22Rv1 (cell line): ENCODE measurements at regions not wholly inside any gene's neighbourhood (a gene's known extent, or its start where the extent isn't known, plus 50 kb on each side); places are given as distances from the start of the nearest gene placed in this dataset.

Experiments used
- H3K27ac ChIP-seq: fragments of 450-650 bp; 2 replicates; pipeline ENCODE4 v1.5.1; 2017
- CTCF ChIP-seq: fragments of 450-650 bp; IDR thresholded peaks from 2 replicates; pipeline ENCODE4 v1.5.1; 2017; ENCODE audit warnings: mild to moderate bottlenecking
- ZFX ChIP-seq: fragments of 450-650 bp; IDR thresholded peaks from 2 replicates; pipeline ENCODE4 v1.6.1; 2017; ENCODE audit warnings: antibody characterized with exemption, borderline replicate concordance

DNA sequence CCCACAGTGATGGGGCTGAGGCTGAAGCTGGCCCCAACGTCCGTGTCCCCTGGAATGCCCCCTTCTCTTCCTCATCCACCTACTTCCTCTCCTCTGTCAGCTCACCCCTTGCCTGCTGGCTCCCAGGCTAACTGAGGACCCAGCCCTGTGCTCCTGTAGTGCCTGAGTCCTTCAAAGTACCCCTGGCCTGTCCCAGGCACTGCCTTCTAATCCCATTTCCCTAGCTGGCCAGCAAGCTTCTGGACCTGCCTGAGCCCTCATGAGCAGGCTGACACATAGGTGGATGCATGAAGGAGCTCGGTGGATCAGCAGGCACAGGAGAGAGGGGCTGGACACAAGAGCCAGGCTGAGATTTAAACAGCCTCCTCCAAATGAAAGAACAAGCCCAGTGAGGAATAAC is 650.8 kb downstream of the NPHP4 start:
- TF ChIP-seq ZFX (no peak), CTCF (no peak)
- no peak overlapping the region for H3K27ac ChIP-seq

GRCh38 chr1:5340560-5341130 is 651.6 kb downstream of the NPHP4 start:
- no peak overlapping the region for H3K27ac ChIP-seq
- TF ChIP-seq CTCF: no peak
- TF ChIP-seq ZFX: no peak

DNA sequence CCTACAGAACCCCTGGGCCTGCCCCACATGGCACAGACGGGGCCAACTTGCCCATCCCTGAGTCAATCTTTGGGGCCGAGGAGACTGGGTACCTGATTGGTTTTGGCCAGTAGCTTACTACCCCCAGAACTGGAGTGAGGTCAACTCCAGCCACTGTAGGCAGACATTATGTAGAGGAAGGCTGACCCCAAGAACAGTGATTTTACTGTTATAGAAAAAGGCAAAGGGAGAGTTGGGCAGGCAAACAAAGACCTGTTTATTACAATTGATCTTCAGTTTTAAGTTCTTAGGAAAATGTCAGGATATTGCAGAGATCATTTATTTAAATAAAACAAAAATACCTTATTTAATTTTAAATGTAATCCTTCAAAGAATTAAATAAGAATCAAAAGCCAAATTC is 653.8 kb downstream of the NPHP4 start:
- TF ChIP-seq CTCF: no peak
- TF ChIP-seq ZFX: no peak
- H3K27ac ChIP-seq: no peak overlapping the region

DNA sequence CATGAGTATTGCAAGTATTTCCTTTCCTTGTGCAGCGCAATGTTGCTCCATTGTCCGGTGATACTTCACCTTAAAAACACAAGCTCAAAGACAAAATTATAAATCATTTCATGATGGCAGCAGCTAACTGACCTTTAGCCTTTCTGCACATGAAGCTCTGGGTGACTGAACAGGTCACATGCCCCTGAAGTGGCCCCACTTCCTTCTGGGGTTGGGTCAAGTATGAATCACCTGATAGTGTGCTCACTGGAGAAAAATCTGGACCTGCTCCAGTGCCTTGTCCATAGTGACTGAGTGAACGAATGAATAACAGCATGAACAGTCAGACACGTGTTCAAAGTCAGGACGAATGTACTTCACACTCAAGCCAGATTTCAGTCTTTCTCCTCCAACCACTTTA is 658.9 kb downstream of the NPHP4 start:
- TF ChIP-seq CTCF (no peak), ZFX (no peak)
- no peak overlapping the region for H3K27ac ChIP-seq

- no peak for TF ChIP-seq CTCF
- TF ChIP-seq ZFX: no peak
- H3K27ac ChIP-seq: no peak overlapping the region
These were observed 661.1 kb downstream of the NPHP4 start for GRCh38 chr1:5331101-5331500.

DNA sequence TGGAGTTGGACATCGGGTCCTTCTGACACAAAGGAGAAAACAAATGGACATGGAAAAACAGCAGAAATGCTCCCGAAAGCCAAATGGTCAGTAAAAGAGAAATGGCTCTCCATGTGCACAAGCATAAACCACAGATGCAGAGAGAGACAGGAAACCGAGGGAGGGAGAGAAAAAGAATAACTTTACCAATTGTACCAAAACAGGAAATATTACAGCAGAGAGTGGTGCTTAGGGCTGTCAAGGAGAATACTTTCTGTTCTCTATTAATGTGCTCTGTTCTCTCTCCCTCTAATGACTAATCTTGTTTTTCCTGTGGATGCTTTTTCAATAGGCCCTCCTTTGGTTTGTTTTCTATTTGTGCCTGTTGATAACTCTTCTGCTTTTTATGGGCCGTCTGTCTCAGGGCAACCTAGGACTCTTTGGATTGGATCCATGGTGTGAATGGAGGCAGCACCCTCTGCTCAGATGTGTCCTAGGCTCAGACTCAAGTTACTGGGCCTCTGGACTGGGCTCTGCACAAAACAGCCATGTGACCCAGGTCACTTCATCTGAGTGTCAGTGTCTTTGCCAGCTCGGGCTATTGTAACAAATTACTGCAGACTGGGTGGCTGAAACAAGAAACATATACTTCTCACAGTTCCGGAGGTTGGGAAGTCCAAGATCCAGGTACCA is 663.0 kb downstream of the NPHP4 start:
- H3K27ac ChIP-seq: no peak overlapping the region

More for the DNA sequence above, 663.0 kb downstream of the NPHP4 start:
- TF ChIP-seq ZFX (no peak), CTCF (no peak)
